ENCODE measurements at regions not wholly inside any gene's neighbourhood (a gene's known extent, or its start where the extent isn't known, plus 50 kb on each side); places are given as distances from the start of the nearest gene placed in this dataset.

DNA sequence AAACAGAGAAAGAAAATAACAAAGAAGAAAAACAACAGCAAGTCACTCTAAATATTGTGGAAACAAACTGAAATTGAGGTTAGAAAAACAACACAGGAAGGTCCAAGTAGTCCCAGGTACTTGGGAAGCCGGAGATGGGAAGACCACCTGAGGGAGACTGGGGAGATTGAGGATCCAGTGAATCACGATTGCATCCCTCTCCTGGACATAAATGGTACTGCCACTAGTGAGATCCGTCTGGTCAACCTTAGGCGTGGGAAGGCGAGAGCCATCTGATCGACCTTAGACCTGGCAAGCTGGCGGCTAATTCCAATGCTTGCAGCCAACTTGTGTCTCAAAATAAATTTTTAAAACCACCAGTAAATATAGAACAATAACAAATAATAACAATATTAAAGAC is 81.9 kb downstream of the ZNF726 start:
- TF ChIP-seq EZH2 (IDR thresholded peaks at IDR 0.05; ENCODE audit: insufficient read depth, poor library complexity, severe bottlenecking) = no peak
- TF ChIP-seq EZH2phosphoT487 (IDR thresholded peaks at IDR 0.05; ENCODE audit: insufficient read depth, low read depth) = no peak
- Histone ChIP-seq H3K4me2 (ENCODE audit: unreplicated experiment) (no peak overlapping the region), H3K27ac (no peak overlapping the region), H3K9me2 (ENCODE audit: insufficient read depth) (no peaks in the 10 kb centered on the region), H3K79me2 (ENCODE audit: insufficient read depth) (no peaks in the 10 kb centered on the region), H3K9ac (no peak overlapping the region), H2AFZ (no peak overlapping the region), H3F3A (ENCODE audit: insufficient read depth) (no peaks in the 10 kb centered on the region), H3K9me3 (ENCODE audit: low read depth) (no peaks in the 10 kb centered on the region), H3K27me3 (replicated peaks; ENCODE audit: insufficient read depth) (no peaks in the 10 kb centered on the region), H4K20me1 (ENCODE audit: insufficient read depth) (no peaks in the 10 kb centered on the region), H3K4me3 (no peak overlapping the region), H3K4me1 (ENCODE audit: insufficient read depth) (no peaks in the 10 kb centered on the region), H3K36me3 (ENCODE audit: low read depth) (no peaks in the 10 kb centered on the region)
- in situ Hi-C loops (cut with MboI) = no loop called here
- DNase-seq = peak; percentile 14
- WGBS, 2 experiments (ENCODE audit: low coverage in 1 of 2, low lambda C conversion rate in 2 of 2, missing lambda C conversion rate in 2 of 2) = 59 to 71% methylated on average over 7 of the region's 7 CpGs

DNA sequence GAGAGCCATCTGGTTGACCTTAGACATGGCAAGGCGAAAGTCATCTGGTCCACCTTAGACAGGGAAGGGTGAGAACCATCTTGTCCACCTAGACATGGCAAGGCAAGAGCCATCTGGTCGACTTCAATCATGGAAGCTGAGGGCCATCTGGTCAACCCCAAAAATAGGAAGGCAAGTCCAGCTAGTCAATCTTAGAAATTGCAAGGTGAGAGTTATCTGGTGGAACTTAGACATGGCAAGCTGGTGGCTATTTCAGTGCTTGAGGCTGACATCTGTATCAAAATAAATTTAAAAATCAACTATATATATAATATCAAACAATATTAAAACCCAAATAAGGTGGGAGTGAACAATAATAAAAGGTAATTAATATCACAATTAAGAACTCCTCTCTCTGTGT is 83.9 kb downstream of the ZNF726 start:
- no peak overlapping the region for H3K27ac ChIP-seq
- H3K9me2 ChIP-seq (ENCODE audit: insufficient read depth) = no peaks in the 10 kb centered on the region
- TF ChIP-seq EZH2phosphoT487 (IDR thresholded peaks at IDR 0.05; ENCODE audit: insufficient read depth, low read depth) (no peak), EZH2 (IDR thresholded peaks at IDR 0.05; ENCODE audit: insufficient read depth, poor library complexity, severe bottlenecking) (no peak)
- H3F3A ChIP-seq (ENCODE audit: insufficient read depth) = no peaks in the 10 kb centered on the region
- no peak overlapping the region for H3K4me3 ChIP-seq
- no peak overlapping the region for H2AFZ ChIP-seq
- no peak for DNase-seq
- H3K4me2 ChIP-seq (ENCODE audit: unreplicated experiment) = no peak overlapping the region
- H3K27me3 ChIP-seq (replicated peaks; ENCODE audit: insufficient read depth) = no peaks in the 10 kb centered on the region
- WGBS, 2 experiments (ENCODE audit: low coverage in 1 of 2, low lambda C conversion rate in 2 of 2, missing lambda C conversion rate in 2 of 2) = 18 to 24% methylated on average over 2 of the region's 2 CpGs
- H4K20me1 ChIP-seq (ENCODE audit: insufficient read depth) = no peaks in the 10 kb centered on the region
- in situ Hi-C loops (cut with MboI) = no loop called here
- no peaks in the 10 kb centered on the region for H3K79me2 ChIP-seq (ENCODE audit: insufficient read depth)
- no peaks in the 10 kb centered on the region for H3K9me3 ChIP-seq (ENCODE audit: low read depth)
- H3K36me3 ChIP-seq (ENCODE audit: low read depth) = no peaks in the 10 kb centered on the region
- H3K4me1 ChIP-seq (ENCODE audit: insufficient read depth) = no peaks in the 10 kb centered on the region
- H3K9ac ChIP-seq = no peak overlapping the region

- no peaks in the 10 kb centered on the region for H3K36me3 ChIP-seq (ENCODE audit: low read depth)
- H4K20me1 ChIP-seq (ENCODE audit: insufficient read depth) = no peaks in the 10 kb centered on the region
- H3K9me3 ChIP-seq (ENCODE audit: low read depth) = no peaks in the 10 kb centered on the region
- H3K9ac ChIP-seq = no peak overlapping the region
- TF ChIP-seq EZH2 (IDR thresholded peaks at IDR 0.05; ENCODE audit: insufficient read depth, poor library complexity, severe bottlenecking) (no peak), EZH2phosphoT487 (IDR thresholded peaks at IDR 0.05; ENCODE audit: insufficient read depth, low read depth) (no peak)
- no peaks in the 10 kb centered on the region for H3K9me2 ChIP-seq (ENCODE audit: insufficient read depth)
- no peak overlapping the region for H3K4me2 ChIP-seq (ENCODE audit: unreplicated experiment)
- in situ Hi-C loops (cut with MboI) = no loop called here
- no peaks in the 10 kb centered on the region for H3K4me1 ChIP-seq (ENCODE audit: insufficient read depth)
- H3K4me3 ChIP-seq = no peak overlapping the region
- no peak for DNase-seq
- no peaks in the 10 kb centered on the region for H3F3A ChIP-seq (ENCODE audit: insufficient read depth)
- no peaks in the 10 kb centered on the region for H3K27me3 ChIP-seq (replicated peaks; ENCODE audit: insufficient read depth)
- no peak overlapping the region for H3K27ac ChIP-seq
- H3K79me2 ChIP-seq (ENCODE audit: insufficient read depth) = no peaks in the 10 kb centered on the region
- 45 to 57% methylated on average over 9 of the region's 9 CpGs for WGBS, 2 experiments (ENCODE audit: low coverage in 1 of 2, low lambda C conversion rate in 2 of 2, missing lambda C conversion rate in 2 of 2)
- H2AFZ ChIP-seq = no peak overlapping the region
These were observed 85.3 kb downstream of the ZNF726 start for GRCh38 chr19:23999821-24000610.

DNA sequence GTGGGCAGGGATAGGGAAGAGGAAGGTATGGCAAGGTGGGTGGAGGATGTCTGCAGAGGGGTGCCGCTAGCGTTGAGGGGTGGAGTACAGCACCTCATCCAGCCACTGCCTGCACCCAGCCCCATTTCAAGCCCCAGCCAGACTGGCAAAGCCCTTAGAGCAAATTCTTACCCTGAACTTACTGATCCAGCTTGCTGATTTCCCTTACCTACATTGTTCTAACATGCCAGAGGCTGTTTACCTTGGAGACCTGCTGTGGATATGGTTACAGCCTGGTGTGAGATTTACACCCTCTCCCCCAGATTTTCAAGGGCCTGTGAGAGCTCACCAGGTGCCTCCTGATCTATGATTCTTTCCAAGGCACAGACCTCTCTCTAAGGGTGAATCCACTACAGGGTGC is 86.0 kb downstream of the ZNF726 start:
- no peaks in the 10 kb centered on the region for H3K4me1 ChIP-seq (ENCODE audit: insufficient read depth)
- H3K36me3 ChIP-seq (ENCODE audit: low read depth) = no peaks in the 10 kb centered on the region
- H3K9me3 ChIP-seq (ENCODE audit: low read depth) = no peaks in the 10 kb centered on the region
- WGBS, 2 experiments (ENCODE audit: low coverage in 1 of 2, low lambda C conversion rate in 2 of 2, missing lambda C conversion rate in 2 of 2) = 85 to 90% methylated on average over 2 of the region's 2 CpGs
- TF ChIP-seq EZH2phosphoT487 (IDR thresholded peaks at IDR 0.05; ENCODE audit: insufficient read depth, low read depth) = no peak
- TF ChIP-seq EZH2 (IDR thresholded peaks at IDR 0.05; ENCODE audit: insufficient read depth, poor library complexity, severe bottlenecking) = no peak
- H3K79me2 ChIP-seq (ENCODE audit: insufficient read depth) = no peaks in the 10 kb centered on the region
- no peaks in the 10 kb centered on the region for H4K20me1 ChIP-seq (ENCODE audit: insufficient read depth)
- H3K27ac ChIP-seq = no peak overlapping the region
- no peaks in the 10 kb centered on the region for H3F3A ChIP-seq (ENCODE audit: insufficient read depth)
- no peak overlapping the region for H3K9ac ChIP-seq
- no peaks in the 10 kb centered on the region for H3K9me2 ChIP-seq (ENCODE audit: insufficient read depth)
- no peaks in the 10 kb centered on the region for H3K27me3 ChIP-seq (replicated peaks; ENCODE audit: insufficient read depth)
- no peak overlapping the region for H3K4me2 ChIP-seq (ENCODE audit: unreplicated experiment)
- H2AFZ ChIP-seq = no peak overlapping the region
- H3K4me3 ChIP-seq = no peak overlapping the region
- DNase-seq = no peak
- in situ Hi-C loops (cut with MboI) = no loop called here
